Mesenchymal stem cell (in vitro differentiated cells and primary cell): ENCODE measurements at regions not wholly inside any gene's neighbourhood (a gene's known extent, or its start where the extent isn't known, plus 50 kb on each side); places are given as distances from the start of the nearest gene placed in this dataset.
"Not testable (repeated sequence)": the region's sequence is repeated elsewhere in the genome, so short reads cannot be mapped to it uniquely, and the experiment has no call there.

ENCODE experiments used
- DNase-seq: peaks from one replicate; pipeline ENCODE4 v3.0.0-alpha.2; 2013
- H2AFZ ChIP-seq: one replicate; pipeline ENCODE4 v1.6.1; 2013; ENCODE audit warnings: low read depth, mild to moderate bottlenecking, control low read depth, inconsistent platforms, low read length, moderate library complexity
- H2AK5ac ChIP-seq: 2 replicates; pipeline ENCODE4 v1.6.1; 2013; ENCODE audit warnings: low read length, moderate library complexity, mild to moderate bottlenecking, inconsistent platforms; ENCODE audit not compliant: severe bottlenecking
- H2BK120ac ChIP-seq: one replicate; pipeline ENCODE4 v1.6.1; 2013; ENCODE audit warnings: low read depth, mild to moderate bottlenecking, inconsistent platforms, low read length, moderate library complexity
- H2BK12ac ChIP-seq, 2 experiments: one replicate each; pipeline ENCODE4 v1.6.1; 2013; ENCODE audit warnings: inconsistent platforms in 2 of 2, low read length in 2 of 2, mild to moderate bottlenecking in 2 of 2, moderate library complexity in 2 of 2, control low read depth in 1 of 2
- H2BK15ac ChIP-seq: one replicate; pipeline ENCODE4 v1.6.1; 2013; ENCODE audit warnings: mild to moderate bottlenecking, low read depth, inconsistent platforms; ENCODE audit not compliant: poor library complexity, severe bottlenecking
- H2BK5ac ChIP-seq: 2 replicates; pipeline ENCODE4 v1.6.1; 2013; ENCODE audit warnings: low read depth, mild to moderate bottlenecking, low read length, control low read depth, inconsistent platforms; ENCODE audit not compliant: poor library complexity, severe bottlenecking
- H3K14ac ChIP-seq, 2 experiments: one replicate each; pipeline ENCODE4 v1.6.1; 2013; ENCODE audit warnings: inconsistent platforms in 2 of 2, low read length in 2 of 2, control low read depth in 1 of 2, mild to moderate bottlenecking in 1 of 2, moderate library complexity in 1 of 2
- H3K18ac ChIP-seq, 2 experiments: one replicate each; pipeline ENCODE4 v1.6.1; 2013; ENCODE audit warnings: inconsistent platforms in 2 of 2, low read length in 2 of 2, control low read depth in 1 of 2, low read depth in 1 of 2, mild to moderate bottlenecking in 1 of 2
- H3K23ac ChIP-seq, 2 experiments: one replicate each; pipeline ENCODE4 v1.6.1; 2013; ENCODE audit warnings: inconsistent platforms in 2 of 2, low read length in 2 of 2, mild to moderate bottlenecking in 2 of 2, moderate library complexity in 2 of 2, control low read depth in 1 of 2
- H3K27ac ChIP-seq: 2 replicates; pipeline ENCODE4 v1.5.1; 2013; ENCODE audit warnings: mild to moderate bottlenecking, moderate library complexity, low read length, control low read depth, inconsistent platforms; ENCODE audit not compliant: poor library complexity, severe bottlenecking
- H3K27me3 ChIP-seq, 2 experiments: 2 replicates each; pipeline versions ENCODE4 v1.6.1 to v1.7.0; 2013; ENCODE audit warnings: low read length in 2 of 2, mild to moderate bottlenecking in 2 of 2, moderate library complexity in 2 of 2, control low read depth in 1 of 2, inconsistent platforms in 1 of 2; ENCODE audit not compliant: control insufficient read depth in 1 of 2, insufficient read depth in 1 of 2
- H3K36me3 ChIP-seq, 2 experiments: 2 replicates each; pipeline versions ENCODE4 v1.6.1 to v1.7.0; 2013; ENCODE audit warnings: low read length in 2 of 2, control low read depth in 1 of 2, inconsistent platforms in 1 of 2, low read depth in 1 of 2, mild to moderate bottlenecking in 1 of 2; ENCODE audit not compliant: insufficient read depth in 2 of 2, control insufficient read depth in 1 of 2
- H3K4ac ChIP-seq, 2 experiments: one replicate each; pipeline ENCODE4 v1.6.1; 2013; ENCODE audit warnings: inconsistent platforms in 2 of 2, low read length in 2 of 2, mild to moderate bottlenecking in 2 of 2, moderate library complexity in 2 of 2, control low read depth in 1 of 2, low read depth in 1 of 2
- H3K4me1 ChIP-seq: 2 replicates; pipeline ENCODE4 v1.6.1; 2013; ENCODE audit warnings: low read depth, low read length, control low read depth; ENCODE audit not compliant: control insufficient read depth, insufficient read depth
- H3K4me2 ChIP-seq: 2 replicates; pipeline ENCODE4 v1.6.1; 2013; ENCODE audit warnings: low read length, mild to moderate bottlenecking, inconsistent platforms; ENCODE audit not compliant: poor library complexity, severe bottlenecking
- H3K4me3 ChIP-seq, 2 experiments: 2 replicates each; pipeline versions ENCODE4 v1.5.1 to v1.7.0; 2013; ENCODE audit warnings: low read length in 2 of 2, mild to moderate bottlenecking in 2 of 2, control low read depth in 1 of 2, low read depth in 1 of 2; ENCODE audit not compliant: insufficient read depth in 1 of 2
- H3K79me1 ChIP-seq: replicated peaks from 2 replicates; pipeline ENCODE4 v1.6.1; 2013; ENCODE audit warnings: mild to moderate bottlenecking, control low read depth, low read length, inconsistent platforms; ENCODE audit not compliant: poor library complexity, severe bottlenecking
- H3K9ac ChIP-seq: 2 replicates; pipeline ENCODE4 v1.7.0; 2013; ENCODE audit warnings: mild to moderate bottlenecking, low read length, moderate library complexity
- H3K9me3 ChIP-seq: 2 replicates; pipeline ENCODE4 v1.7.0; 2013; ENCODE audit warnings: mild to moderate bottlenecking, low read length; ENCODE audit not compliant: control insufficient read depth
- H4K8ac ChIP-seq: one replicate; pipeline ENCODE4 v1.6.1; 2013; ENCODE audit warnings: inconsistent platforms, mild to moderate bottlenecking, low read length, moderate library complexity
- H4K91ac ChIP-seq: one replicate; pipeline ENCODE4 v1.6.1; 2013; ENCODE audit warnings: mild to moderate bottlenecking, low read length, inconsistent platforms
- WGBS: methylation state at CpG from one replicate; pipeline ENCODE4 v1.1.7; 2013; ENCODE audit warnings: mixed read lengths; 5-methylcytosine and 5-hydroxymethylcytosine counted together

DNA sequence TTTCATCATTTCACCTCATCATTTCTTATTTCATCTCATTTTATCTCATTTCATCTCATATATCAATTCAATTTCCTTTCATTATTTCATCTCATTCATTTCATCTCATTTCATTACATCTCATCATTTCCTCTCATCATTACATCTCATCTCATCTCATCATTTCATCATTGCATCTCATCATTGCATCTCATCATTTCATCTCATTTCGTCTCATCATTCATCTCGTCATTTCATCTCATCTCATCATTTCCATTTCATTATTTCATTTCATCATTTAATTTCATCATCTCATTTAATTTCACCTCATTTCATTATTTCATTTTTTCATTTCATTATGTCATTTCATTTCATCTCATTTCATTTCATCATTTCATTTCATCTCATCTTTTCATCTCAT, 168.5 kb upstream of the FAM72C start:
- not testable (repeated sequence) for H3K4ac ChIP-seq, H3K36me3 ChIP-seq, H3K27ac ChIP-seq, H3K4me2 ChIP-seq, H3K4me1 ChIP-seq, H2BK15ac ChIP-seq, H4K91ac ChIP-seq, H2BK12ac ChIP-seq, H3K27me3 ChIP-seq, H3K79me1 ChIP-seq, H3K9ac ChIP-seq, H2BK120ac ChIP-seq, H2BK5ac ChIP-seq, H4K8ac ChIP-seq, H3K4me3 ChIP-seq, H3K18ac ChIP-seq, DNase-seq, H3K14ac ChIP-seq, H3K9me3 ChIP-seq, H2AK5ac ChIP-seq, H2AFZ ChIP-seq, H3K23ac ChIP-seq
- WGBS: no CpG with 5 or more reads among the region's 2 CpGs

DNA sequence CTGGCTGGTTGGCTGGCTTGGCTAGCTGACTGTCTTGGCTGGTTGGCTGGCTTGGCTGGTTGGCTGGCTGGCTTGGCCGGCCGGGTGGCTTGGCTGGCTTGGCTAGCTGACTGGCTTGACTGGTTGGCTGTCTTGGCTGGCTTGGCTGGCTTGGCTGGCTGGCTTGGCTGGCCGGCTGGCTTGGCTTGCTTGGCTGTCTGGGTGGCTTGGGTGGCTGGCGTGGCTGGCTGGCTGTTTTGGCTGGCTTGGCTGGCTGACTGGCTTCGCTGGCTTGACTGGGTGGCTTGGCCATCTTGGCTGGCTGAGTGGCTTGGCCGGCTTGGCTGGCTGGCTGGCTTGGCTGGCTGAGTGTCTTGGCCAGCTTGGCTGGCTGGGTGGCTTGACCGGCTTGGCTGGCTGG, 133.2 kb upstream of the FAM72C start:
- H2BK12ac ChIP-seq, H2AK5ac ChIP-seq, DNase-seq, H3K79me1 ChIP-seq, H3K9me3 ChIP-seq, H4K8ac ChIP-seq, H3K4me2 ChIP-seq, H2BK5ac ChIP-seq, H2BK120ac ChIP-seq, H3K36me3 ChIP-seq, H3K9ac ChIP-seq, H3K23ac ChIP-seq, H2AFZ ChIP-seq, H3K14ac ChIP-seq, H3K4me3 ChIP-seq, H3K27me3 ChIP-seq, H4K91ac ChIP-seq, H3K27ac ChIP-seq, H3K18ac ChIP-seq, H3K4ac ChIP-seq, H2BK15ac ChIP-seq, H3K4me1 ChIP-seq: not testable (repeated sequence)
- WGBS: no CpG with 5 or more reads among the region's 7 CpGs

DNA sequence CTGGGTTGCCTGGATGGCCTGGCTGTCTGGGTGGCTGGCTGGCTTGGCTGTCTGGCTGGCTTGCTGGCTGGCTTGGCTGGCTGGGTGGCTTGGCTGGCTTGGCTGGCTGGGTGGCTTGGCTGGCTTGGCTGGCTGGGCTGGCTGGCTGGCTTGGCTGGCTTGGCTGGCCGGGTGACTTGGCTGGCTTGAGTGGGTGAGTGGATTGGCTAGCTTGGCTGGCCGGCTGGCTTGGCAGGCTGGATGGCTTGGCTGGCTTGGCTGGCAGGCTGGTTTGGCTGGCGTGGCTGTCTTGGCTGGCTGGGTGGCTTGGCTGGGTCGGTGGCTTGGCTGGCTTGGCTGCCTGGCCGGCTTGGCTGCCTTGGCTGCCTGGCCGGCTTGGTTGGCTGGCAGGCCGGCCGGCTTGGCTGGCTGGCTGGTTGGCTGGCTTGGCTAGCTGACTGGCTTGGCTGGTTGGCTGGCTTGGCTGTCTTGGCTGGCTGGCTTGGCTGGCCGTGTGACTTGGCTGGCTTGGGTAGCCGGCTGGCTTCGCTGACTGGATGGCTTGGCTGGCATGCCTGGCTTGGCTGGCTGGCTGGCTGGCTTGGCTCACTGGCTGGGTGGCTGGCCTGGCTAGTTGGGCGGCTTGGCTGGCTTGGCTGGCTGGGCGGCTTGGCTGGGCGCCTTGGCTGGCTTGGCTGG, 132.4 kb upstream of the FAM72C start:
- H3K23ac ChIP-seq, H2AK5ac ChIP-seq, H3K4me2 ChIP-seq: not testable (repeated sequence)

DNA sequence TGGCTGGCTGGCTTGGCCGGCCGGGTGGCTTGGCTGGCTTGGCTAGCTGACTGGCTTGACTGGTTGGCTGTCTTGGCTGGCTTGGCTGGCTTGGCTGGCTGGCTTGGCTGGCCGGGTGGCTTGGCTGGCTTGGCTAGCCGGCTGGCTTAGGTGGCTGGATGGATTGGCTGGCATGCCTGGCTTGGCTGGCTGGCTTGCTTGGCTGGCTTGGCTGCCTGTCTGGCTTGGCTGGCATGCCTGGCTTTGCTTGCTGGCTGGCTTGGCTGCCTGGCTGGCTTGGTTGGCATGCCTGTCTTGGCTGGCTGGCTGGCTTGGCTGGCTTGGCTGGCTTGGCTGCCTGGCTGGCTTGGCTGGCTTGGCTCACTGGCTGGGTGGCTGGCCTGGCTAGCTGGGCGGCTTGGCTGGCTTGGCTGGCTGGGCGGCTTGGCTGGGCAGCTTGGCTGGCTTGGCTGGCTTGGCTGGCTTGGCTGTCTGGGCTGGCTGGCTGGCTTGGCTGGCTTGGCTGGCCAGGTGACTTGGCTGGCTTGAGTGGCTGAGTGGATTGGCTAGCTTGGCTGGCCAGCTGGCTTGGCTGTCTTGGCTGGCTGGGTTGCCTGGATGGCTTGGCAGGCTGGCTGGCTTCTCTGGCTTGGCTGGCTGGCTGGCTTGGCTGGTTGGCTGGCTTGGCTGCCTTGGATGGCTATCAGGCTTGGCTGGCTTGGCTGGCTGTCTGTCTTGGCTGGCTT, 131.5 kb upstream of the FAM72C start:
- H3K27me3 ChIP-seq, H2BK5ac ChIP-seq, H2BK120ac ChIP-seq, H2BK15ac ChIP-seq, H3K9me3 ChIP-seq, H3K79me1 ChIP-seq, H4K91ac ChIP-seq, H3K23ac ChIP-seq, H3K4me3 ChIP-seq, H3K14ac ChIP-seq, H3K18ac ChIP-seq, H2AK5ac ChIP-seq, DNase-seq, H3K4ac ChIP-seq, H2BK12ac ChIP-seq, H2AFZ ChIP-seq, H3K27ac ChIP-seq, H4K8ac ChIP-seq, H3K4me1 ChIP-seq, H3K36me3 ChIP-seq, H3K9ac ChIP-seq, H3K4me2 ChIP-seq: not testable (repeated sequence)
- 83% methylated on average over 4 of the region's 6 CpGs for WGBS

More for the DNA sequence above, 132.4 kb upstream of the FAM72C start:
- not testable (repeated sequence) for H3K36me3 ChIP-seq, H2BK5ac ChIP-seq, H4K8ac ChIP-seq, H2AFZ ChIP-seq, H2BK12ac ChIP-seq, H3K18ac ChIP-seq, H3K9me3 ChIP-seq, H3K14ac ChIP-seq, H3K27ac ChIP-seq, H3K9ac ChIP-seq, H2BK15ac ChIP-seq, H3K4me1 ChIP-seq, H3K27me3 ChIP-seq, H4K91ac ChIP-seq, H2BK120ac ChIP-seq, H3K79me1 ChIP-seq, H3K4ac ChIP-seq, H3K4me3 ChIP-seq, DNase-seq
- 81% methylated on average over 14 of the region's 14 CpGs for WGBS
